Esophagus squamous epithelium (tissue), 5 donors: ENCODE measurements at regions not wholly inside any gene's neighbourhood (a gene's known extent, or its start where the extent isn't known, plus 50 kb on each side); places are given as distances from the start of the nearest gene placed in this dataset.

ENCODE experiments used
- DNase-seq: peaks from one replicate; lab custom pipeline; 2025; lab: John Stamatoyannopoulos, UW
- H3K27ac ChIP-seq, 4 donors: fragments of 200-600 bp; sonication (generic); one replicate each; pipeline ENCODE4 v1.5.1; 2016 to 2019; ENCODE audit warnings: mild to moderate bottlenecking in 1 of 4
- H3K27me3 ChIP-seq, 4 donors: fragments of 200-600 bp; sonication (generic); 1 replicate in 3 of 4; 2 replicates in 1 of 4; pipeline versions ENCODE4 v1.5.1 to v1.6.0; 2017 to 2021; ENCODE audit warnings: antibody characterized with exemption in 1 of 4
- H3K36me3 ChIP-seq, 3 donors: fragments of 200-600 bp; sonication (generic); one replicate each; pipeline ENCODE4 v1.5.1; 2016 to 2019
- H3K4me1 ChIP-seq, 3 donors: fragments of 200-600 bp; sonication (generic); one replicate each; pipeline ENCODE4 v1.5.1; 2017 to 2019
- H3K4me3 ChIP-seq, 4 donors: fragments of 200-600 bp; sonication (generic); 1 replicate in 3 of 4; 2 replicates in 1 of 4; pipeline ENCODE4 v1.5.1; 2016 to 2019; ENCODE audit warnings: mild to moderate bottlenecking in 2 of 4, moderate library complexity in 1 of 4
- H3K9me3 ChIP-seq, 3 donors: fragments of 200-600 bp; sonication (generic); one replicate each; pipeline ENCODE4 v1.5.1; 2016 to 2019
- POLR2A ChIP-seq, 4 donors: fragments of 450-650 bp; IDR thresholded peaks; one replicate each; pipeline ENCODE4 v1.6.1; 2017; ENCODE audit warnings: antibody characterized with exemption in 4 of 4, mild to moderate bottlenecking in 4 of 4, moderate library complexity in 3 of 4
- WGBS, 2 donors: methylation state at CpG; one replicate each; pipeline ENCODE4 v1.1.5; 2018; 5-methylcytosine and 5-hydroxymethylcytosine counted together
- intact Hi-C: fragments of 100-400 bp; cut with DNase I; formaldehyde crosslinking; loops from one replicate; pipeline ENCODE4 v1.15.0; 2022
- TF ChIP-seq, protein P1 (sequence below), 6 experiments: fragments of 450-650 bp in 4 of 6; fragments of 200-600 bp in 2 of 6; sonication (generic) in 2 of 6; IDR thresholded peaks; one replicate each; pipeline ENCODE4 v1.5.1; 2016 to 2019; ENCODE audit warnings: antibody characterized with exemption in 6 of 6, mild to moderate bottlenecking in 4 of 6, moderate library complexity in 4 of 6
- donor health status: DM: yes; HTN: yes; CAD: no.

DNA sequence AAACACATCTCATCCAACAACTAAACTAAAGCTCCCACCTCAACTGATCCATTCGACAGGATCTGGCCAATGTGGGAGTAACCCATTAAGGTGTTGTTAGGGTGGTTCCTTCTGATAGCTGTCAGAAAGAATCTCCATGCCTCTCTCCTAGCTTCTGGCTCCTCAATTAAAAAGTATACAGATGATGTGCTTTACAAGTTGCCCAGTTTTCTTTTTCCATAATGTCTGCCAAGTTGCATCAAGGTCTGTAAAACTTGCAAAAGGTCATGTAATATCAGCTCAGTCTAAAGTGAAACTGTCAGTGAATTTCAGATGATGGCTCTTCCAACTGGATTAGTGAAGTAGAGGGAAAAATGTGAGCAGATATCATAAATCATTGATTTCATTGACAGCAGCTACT is 191.8 kb downstream of the RAB28 start:
- 92 to 100% methylated on average over 1 of the region's 1 CpG for WGBS, 2 donors
- TF ChIP-seq, protein P1, sequence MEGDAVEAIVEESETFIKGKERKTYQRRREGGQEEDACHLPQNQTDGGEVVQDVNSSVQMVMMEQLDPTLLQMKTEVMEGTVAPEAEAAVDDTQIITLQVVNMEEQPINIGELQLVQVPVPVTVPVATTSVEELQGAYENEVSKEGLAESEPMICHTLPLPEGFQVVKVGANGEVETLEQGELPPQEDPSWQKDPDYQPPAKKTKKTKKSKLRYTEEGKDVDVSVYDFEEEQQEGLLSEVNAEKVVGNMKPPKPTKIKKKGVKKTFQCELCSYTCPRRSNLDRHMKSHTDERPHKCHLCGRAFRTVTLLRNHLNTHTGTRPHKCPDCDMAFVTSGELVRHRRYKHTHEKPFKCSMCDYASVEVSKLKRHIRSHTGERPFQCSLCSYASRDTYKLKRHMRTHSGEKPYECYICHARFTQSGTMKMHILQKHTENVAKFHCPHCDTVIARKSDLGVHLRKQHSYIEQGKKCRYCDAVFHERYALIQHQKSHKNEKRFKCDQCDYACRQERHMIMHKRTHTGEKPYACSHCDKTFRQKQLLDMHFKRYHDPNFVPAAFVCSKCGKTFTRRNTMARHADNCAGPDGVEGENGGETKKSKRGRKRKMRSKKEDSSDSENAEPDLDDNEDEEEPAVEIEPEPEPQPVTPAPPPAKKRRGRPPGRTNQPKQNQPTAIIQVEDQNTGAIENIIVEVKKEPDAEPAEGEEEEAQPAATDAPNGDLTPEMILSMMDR (IDR thresholded peaks at IDR 0.05): no peak
- TF ChIP-seq POLR2A (IDR thresholded peaks at IDR 0.05): no peak
- DNase-seq: no peak
- Histone ChIP-seq H3K27ac (no peak overlapping the region), H3K4me3 (no peak overlapping the region), H3K9me3 (peaks cover 0 to 20% (median 10%) of the 10 kb centered on the region in 3 donors), H3K27me3 (no peaks in the 10 kb centered on the region), H3K4me1 (no peaks in the 10 kb centered on the region), H3K36me3 (no peaks in the 10 kb centered on the region)
- intact Hi-C loops: no loop called here

DNA sequence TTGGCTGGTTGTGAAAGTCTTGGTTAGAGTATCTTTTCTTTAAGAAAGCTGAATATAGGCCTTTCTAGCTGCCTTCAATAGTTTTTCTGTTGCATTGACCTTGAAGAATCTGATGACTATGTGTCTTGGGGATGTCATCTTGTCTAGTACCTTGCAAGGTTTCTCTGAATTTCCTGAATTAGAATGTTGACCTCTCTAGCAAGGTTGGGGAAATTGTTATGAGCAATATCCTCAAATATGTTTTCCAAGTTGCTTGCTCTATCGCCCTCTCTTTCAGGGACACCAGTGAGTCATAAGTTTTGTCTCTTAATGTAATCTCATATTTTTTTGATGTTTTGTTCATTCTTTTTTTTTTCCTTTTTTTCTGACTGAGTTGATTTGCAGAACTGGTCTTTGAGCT is 194.7 kb downstream of the RAB28 start:
- Histone ChIP-seq H3K9me3 (peaks cover 0 to 13% (median 2%) of the 10 kb centered on the region in 3 donors), H3K4me3 (no peak overlapping the region), H3K27ac (no peak overlapping the region), H3K4me1 (no peaks in the 10 kb centered on the region), H3K36me3 (no peaks in the 10 kb centered on the region), H3K27me3 (no peaks in the 10 kb centered on the region)
- intact Hi-C loops: no loop called here
- WGBS, 2 donors: 50 to 82% methylated on average over 1 of the region's 1 CpG
- DNase-seq: no peak
- TF ChIP-seq POLR2A (IDR thresholded peaks at IDR 0.05): no peak

DNA sequence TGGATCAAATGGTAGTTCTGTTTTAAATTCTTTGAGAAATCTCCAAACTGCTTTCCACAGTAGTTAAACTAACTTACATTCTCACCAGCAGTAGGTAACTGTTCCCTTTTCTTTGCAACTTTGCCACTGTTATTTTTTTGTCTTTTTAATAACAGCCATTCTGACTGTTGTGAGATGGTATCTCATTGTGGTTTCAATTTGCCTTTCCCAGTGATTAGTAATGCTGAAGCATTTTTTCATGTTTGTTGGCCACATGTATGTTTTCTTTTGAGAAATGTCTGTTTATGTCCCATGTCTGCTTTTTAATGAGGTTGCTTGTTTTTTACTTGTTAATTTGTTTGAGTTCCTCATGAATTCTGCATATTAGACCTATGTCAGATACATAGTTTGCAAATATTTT is 198.8 kb downstream of the RAB28 start:
- Histone ChIP-seq H3K36me3 (no peaks in the 10 kb centered on the region), H3K27ac (no peak overlapping the region), H3K4me1 (no peaks in the 10 kb centered on the region), H3K27me3 (no peaks in the 10 kb centered on the region), H3K4me3 (no peak overlapping the region), H3K9me3 (peaks cover 0 to 8% (median 2%) of the 10 kb centered on the region in 3 donors)
- intact Hi-C loops: no loop called here
- no peak for DNase-seq
- TF ChIP-seq, protein P1 (IDR thresholded peaks at IDR 0.05): no peak
- TF ChIP-seq POLR2A (IDR thresholded peaks at IDR 0.05): no peak

DNA sequence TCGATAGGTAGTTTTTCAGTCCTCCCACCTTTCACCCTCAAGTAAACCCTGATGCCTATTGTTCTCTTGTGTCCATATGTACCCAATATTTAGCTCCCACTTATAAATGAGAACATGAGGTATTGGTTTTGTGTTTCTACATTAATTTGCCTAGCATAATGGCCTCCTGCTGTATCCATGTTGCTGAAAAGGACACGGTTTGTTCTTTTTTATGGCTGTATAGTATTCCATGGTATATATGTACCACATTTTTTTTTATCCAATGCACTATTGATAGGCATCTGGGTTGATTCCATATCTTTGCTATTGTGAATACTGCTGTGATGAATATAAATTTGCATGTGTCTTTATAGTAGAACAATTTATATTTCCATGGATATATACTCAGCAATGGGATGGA is 199.2 kb downstream of the RAB28 start:
- TF ChIP-seq, protein P1 (IDR thresholded peaks at IDR 0.05): no peak
- TF ChIP-seq POLR2A (IDR thresholded peaks at IDR 0.05): no peak
- H3K9me3 ChIP-seq: peaks cover 0 to 5% (median 2%) of the 10 kb centered on the region in 3 donors
- H3K36me3 ChIP-seq: no peaks in the 10 kb centered on the region
- WGBS, 2 donors: 77 to 92% methylated on average over 2 of the region's 2 CpGs
- no peaks in the 10 kb centered on the region for H3K4me1 ChIP-seq
- H3K27ac ChIP-seq: no peak overlapping the region
- intact Hi-C loops: no loop called here
- no peak for DNase-seq
- no peaks in the 10 kb centered on the region for H3K27me3 ChIP-seq
- H3K4me3 ChIP-seq: no peak overlapping the region

DNA sequence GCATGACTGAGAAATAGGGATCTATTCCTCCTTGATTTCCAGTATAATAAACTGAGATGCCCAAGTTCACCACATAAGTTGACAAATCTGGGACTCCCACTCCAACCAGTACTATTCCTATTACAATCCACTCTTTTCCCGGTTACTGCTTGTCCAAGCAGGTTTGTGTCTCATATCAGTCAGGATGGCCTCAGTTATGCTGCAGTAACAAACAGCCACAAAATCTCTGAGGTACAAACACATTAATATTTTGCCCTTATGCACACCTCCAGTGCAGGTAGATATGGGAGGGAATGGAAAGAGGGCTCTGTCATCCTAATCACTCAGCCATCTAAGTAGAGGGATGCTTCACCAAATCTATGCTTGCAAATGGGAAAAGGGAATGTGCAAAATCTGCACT is 207.8 kb downstream of the RAB28 start:
- TF ChIP-seq, protein P1 (IDR thresholded peaks at IDR 0.05): no peak
- TF ChIP-seq POLR2A (IDR thresholded peaks at IDR 0.05): no peak
- Histone ChIP-seq H3K27ac (no peak overlapping the region), H3K4me1 (no peaks in the 10 kb centered on the region), H3K4me3 (no peak overlapping the region), H3K9me3 (peaks cover 0 to 52% (median 5%) of the 10 kb centered on the region in 3 donors), H3K36me3 (no peaks in the 10 kb centered on the region), H3K27me3 (no peaks in the 10 kb centered on the region)
- intact Hi-C loops: no loop called here
- 79 to 100% methylated on average over 1 of the region's 1 CpG for WGBS, 2 donors
- no peak for DNase-seq

DNA sequence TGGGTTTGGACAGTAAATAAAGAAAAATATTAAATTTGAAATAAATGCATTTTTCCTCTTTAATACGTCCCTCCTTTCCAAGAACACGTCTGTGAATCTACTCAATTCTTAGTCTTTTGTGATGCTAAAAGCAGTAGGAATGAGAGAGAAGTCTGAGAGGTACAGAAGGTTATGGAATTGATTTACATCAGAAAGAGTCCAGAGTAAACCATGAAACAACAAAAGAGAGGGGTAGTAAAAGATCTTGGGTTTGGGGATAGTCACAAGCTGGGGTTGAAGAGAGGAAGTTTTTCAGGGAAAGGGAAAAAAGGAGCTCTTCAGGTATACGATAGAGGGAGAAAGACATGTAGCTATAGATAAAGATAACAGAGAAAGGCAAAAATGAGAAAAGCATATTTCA is 215.4 kb downstream of the RAB28 start:
- DNase-seq: no peak
- TF ChIP-seq, protein P1 (IDR thresholded peaks at IDR 0.05): no peak
- no peak for TF ChIP-seq POLR2A (IDR thresholded peaks at IDR 0.05)
- no peaks in the 10 kb centered on the region for H3K27me3 ChIP-seq
- H3K9me3 ChIP-seq: peaks cover 0 to 21% (median 0%) of the 10 kb centered on the region in 3 donors
- no peak overlapping the region for H3K4me3 ChIP-seq
- H3K27ac ChIP-seq: no peak overlapping the region
- no peaks in the 10 kb centered on the region for H3K36me3 ChIP-seq
- H3K4me1 ChIP-seq: no peaks in the 10 kb centered on the region
- WGBS, 2 donors: 55 to 75% methylated on average over 3 of the region's 3 CpGs
- intact Hi-C loops: no loop called here
